NCI-H345 treated with DMSO at 0.1 percent for 48 hours (cell line): ENCODE measurements at regions not wholly inside any gene's neighbourhood (a gene's known extent, or its start where the extent isn't known, plus 50 kb on each side); places are given as distances from the start of the nearest gene placed in this dataset.

ENCODE experiments used
- DNase-seq: peaks from one replicate; lab custom pipeline; 2025; ENCODE audit not compliant: unreplicated experiment; lab: John Stamatoyannopoulos, UW

- no peak for DNase-seq
Measured at GRCh38 chr5:8611067-8611466, 742.1 kb downstream of the MTRR start.

GRCh38 chr5:8613078-8613685, 744.2 kb downstream of the MTRR start:
- no peak for DNase-seq

- no peak for DNase-seq
Measured at GRCh38 chr5:8615142-8615858, 746.4 kb downstream of the MTRR start.

- DNase-seq = peak; percentile 87
Measured at GRCh38 chr5:8628521-8628920, 759.6 kb downstream of the MTRR start.

GRCh38 chr5:8633259-8633658, 764.3 kb downstream of the MTRR start:
- DNase-seq = no peak

DNA sequence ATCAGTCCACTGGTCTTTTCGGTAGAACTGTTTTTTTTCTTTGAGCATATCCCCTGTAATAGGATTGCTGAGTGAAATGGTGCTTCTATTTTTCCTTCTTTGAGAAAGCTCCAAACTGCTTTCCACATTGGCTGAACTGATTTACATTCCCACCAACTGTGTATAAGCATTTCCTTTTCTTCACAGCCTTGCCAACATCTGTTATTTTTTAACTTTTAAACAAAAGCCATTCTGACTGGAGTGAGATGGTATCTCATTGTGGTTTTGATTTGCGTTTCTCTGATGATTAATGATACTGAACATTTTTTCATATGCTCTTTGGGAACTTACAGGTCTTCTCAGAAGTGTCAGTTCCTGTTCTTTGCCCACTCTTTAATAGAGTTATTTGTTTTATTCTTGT, 764.7 kb downstream of the MTRR start:
- no peak for DNase-seq

GRCh38 chr5:8634219-8634618, 765.3 kb downstream of the MTRR start:
- no peak for DNase-seq

GRCh38 chr5:8641786-8642505, 773.0 kb downstream of the MTRR start:
- no peak for DNase-seq

GRCh38 chr5:8644377-8644776, 775.4 kb downstream of the MTRR start:
- DNase-seq = no peak

DNA sequence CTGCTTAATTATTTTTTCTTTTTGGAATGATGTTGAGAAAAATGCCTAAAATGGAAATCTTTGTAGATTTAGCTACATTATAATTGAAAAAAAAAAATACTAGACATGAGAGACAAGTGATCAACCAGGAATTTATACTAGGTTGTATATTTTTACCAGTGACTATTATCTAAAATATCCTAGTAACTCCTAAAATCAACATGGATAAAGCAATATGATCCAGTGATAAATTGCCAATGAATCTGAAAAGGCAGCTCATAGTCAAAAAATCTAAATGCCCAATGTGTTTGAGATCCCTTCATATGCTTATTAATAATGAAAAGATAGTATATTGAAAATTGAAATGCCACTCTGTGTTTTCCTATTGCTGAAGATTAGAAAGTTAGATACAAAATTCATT, 778.2 kb downstream of the MTRR start:
- DNase-seq = no peak

- no peak for DNase-seq
Measured at GRCh38 chr5:8650186-8650585, 781.2 kb downstream of the MTRR start.

- no peak for DNase-seq
Measured at GRCh38 chr5:8660133-8660893, 791.4 kb downstream of the MTRR start.

DNA sequence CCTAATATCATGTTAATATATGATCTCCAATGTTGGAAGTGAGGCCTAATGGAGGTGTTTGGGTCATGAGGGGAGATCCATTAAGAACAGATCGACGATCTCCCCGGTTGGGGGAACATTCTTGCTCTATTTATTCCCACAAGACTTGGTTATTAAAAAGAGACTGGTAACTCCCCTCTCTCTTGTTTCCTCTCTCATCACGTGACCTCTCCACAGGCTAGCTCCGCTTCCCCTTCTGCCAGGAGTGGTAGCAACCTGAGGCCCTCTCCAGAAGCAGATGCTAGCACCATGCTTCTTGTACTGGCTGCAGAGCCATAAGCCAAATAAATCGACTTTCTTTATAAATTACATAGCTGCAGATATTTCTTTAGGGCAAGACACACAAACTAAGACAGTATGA, 794.4 kb downstream of the MTRR start:
- no peak for DNase-seq

DNA sequence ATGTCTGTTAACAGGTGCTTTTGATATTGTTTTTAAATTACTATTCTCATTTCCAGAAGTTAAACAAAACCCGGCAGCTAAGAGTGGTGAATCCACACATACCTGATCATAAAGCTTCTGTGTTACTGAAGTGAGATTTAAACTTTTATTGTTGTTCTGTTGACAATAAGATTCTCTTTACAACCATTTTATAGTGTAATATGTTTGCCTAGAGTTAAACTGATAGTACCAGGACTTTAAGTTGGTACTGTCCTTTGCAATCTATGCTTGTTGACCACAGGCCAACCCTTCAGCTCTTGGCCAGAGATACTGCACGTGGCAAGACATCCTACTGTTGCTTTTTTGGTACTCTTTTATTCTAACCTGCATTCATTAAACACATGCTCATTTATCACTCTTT, 806.2 kb downstream of the MTRR start:
- no peak for DNase-seq

GRCh38 chr5:8676695-8677094, 807.7 kb downstream of the MTRR start:
- DNase-seq = no peak

- no peak for DNase-seq
Measured at GRCh38 chr5:8682381-8682780, 813.4 kb downstream of the MTRR start.

DNA sequence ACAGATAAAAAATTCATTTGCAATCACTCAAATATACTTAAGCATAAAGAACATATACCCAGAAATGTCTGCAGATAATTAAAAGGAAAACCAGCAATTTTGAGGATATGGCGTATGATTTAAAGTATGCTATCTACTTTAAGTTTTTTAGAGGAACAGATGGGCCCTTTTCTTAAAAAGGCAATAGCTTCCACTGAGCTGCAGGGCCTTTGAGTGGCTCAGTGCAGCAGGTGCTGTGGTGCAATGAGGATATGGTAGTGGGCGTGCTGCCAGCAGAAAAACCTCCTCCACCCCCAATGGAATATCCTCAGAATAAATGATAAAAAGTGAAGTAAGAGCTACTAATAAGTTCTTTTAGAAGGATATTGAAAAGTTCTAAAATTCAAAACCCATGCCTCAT, 814.5 kb downstream of the MTRR start:
- peak; percentile 53 for DNase-seq

- DNase-seq = no peak
Measured at GRCh38 chr5:8685704-8686103, 816.8 kb downstream of the MTRR start.

DNA sequence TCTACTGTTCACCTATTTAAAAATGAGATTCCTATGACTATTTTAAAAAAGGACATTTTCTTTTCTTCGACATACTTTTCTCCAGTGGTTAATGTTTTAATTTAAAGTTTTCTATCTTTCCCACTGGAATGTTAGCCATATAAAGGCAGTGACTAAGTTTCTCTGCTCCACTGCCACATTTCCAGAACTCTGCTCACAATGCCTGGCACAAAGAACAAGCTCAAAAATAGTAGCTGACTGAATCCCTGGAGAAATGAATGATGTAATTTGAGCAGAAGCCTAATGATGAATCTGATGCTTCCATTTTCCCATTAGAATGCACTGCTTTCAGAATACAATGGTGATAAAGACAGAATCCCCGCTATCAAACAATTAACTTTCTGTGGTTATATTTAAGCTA, 817.8 kb downstream of the MTRR start:
- no peak for DNase-seq

- no peak for DNase-seq
Measured at GRCh38 chr5:8689773-8690172, 820.8 kb downstream of the MTRR start.

DNA sequence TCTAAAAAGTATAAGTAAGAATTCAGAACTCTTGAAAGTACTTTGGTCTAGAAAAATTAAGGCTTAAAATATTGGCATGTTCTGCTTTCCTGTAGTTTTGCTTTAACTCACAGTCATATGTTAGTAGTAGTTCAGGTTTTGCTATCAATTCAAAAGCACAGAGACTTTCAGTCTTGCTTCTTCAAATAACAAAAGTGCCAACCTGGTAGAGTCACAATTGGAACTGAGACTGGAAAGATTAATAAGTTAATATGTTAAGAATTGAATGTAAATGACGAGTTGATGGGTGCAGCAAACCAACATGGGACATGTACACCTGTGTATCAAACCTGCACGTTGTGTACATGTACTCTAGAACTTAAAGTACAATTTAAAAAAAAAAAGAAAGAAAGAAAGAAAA, 822.3 kb downstream of the MTRR start:
- DNase-seq = no peak
